GM23338 (cell line): ENCODE measurements at regions not wholly inside any gene's neighbourhood (a gene's known extent, or its start where the extent isn't known, plus 50 kb on each side); places are given as distances from the start of the nearest gene placed in this dataset.

ENCODE experiments used
- ATAC-seq: fragments of 200-7000 bp; cut with Tn5 transposase; 3 replicates; pipeline ENCODE4 v1.9.1; 2020
- DNase-seq: peaks from one replicate; pipeline ENCODE4 v3.0.0-alpha.2; 2015; ENCODE audit warnings: low spot score
- H2AFZ ChIP-seq: fragments of 200-600 bp; sonication (generic); 2 replicates; pipeline ENCODE4 v1.8.0; 2016; ENCODE audit warnings: antibody characterized with exemption, mild to moderate bottlenecking, moderate library complexity
- H3F3A ChIP-seq: fragments of 200-600 bp; sonication (generic); replicated peaks from 2 replicates; pipeline ENCODE4 v1.8.0; 2017; ENCODE audit warnings: antibody characterized with exemption, mixed run types, low read depth
- H3K27ac ChIP-seq: fragments of 200-600 bp; sonication (generic); 2 replicates; pipeline ENCODE4 v1.6.1; 2016; ENCODE audit warnings: low read depth
- H3K27me3 ChIP-seq: fragments of 200-600 bp; sonication (generic); 2 replicates; pipeline ENCODE4 v1.8.0; 2016; ENCODE audit warnings: mild to moderate bottlenecking, mixed run types, moderate library complexity; ENCODE audit not compliant: insufficient read depth
- H3K36me3 ChIP-seq: fragments of 200-600 bp; sonication (generic); 2 replicates; pipeline ENCODE4 v1.8.0; 2016; ENCODE audit warnings: mild to moderate bottlenecking; ENCODE audit not compliant: insufficient read depth
- H3K4me1 ChIP-seq: fragments of 200-600 bp; sonication (generic); 2 replicates; pipeline ENCODE4 v1.8.0; 2016; ENCODE audit warnings: mild to moderate bottlenecking, moderate library complexity; ENCODE audit not compliant: insufficient read depth
- H3K4me2 ChIP-seq: fragments of 200-600 bp; sonication (generic); 2 replicates; pipeline ENCODE4 v1.7.1; 2017; ENCODE audit warnings: mixed run types
- H3K4me3 ChIP-seq: fragments of 200-600 bp; sonication (generic); 2 replicates; pipeline ENCODE4 v1.6.1; 2016; ENCODE audit warnings: mixed run types
- H3K79me2 ChIP-seq: fragments of 200-600 bp; sonication (generic); replicated peaks from 2 replicates; pipeline ENCODE4 v1.8.0; 2017; ENCODE audit warnings: mild to moderate bottlenecking; ENCODE audit not compliant: insufficient read depth
- H3K9me2 ChIP-seq: fragments of 200-600 bp; sonication (generic); 2 replicates; pipeline ENCODE4 v1.8.0; 2017; ENCODE audit not compliant: insufficient read depth
- H4K20me1 ChIP-seq: fragments of 200-600 bp; sonication (generic); replicated peaks from 2 replicates; pipeline ENCODE4 v1.8.0; 2017; ENCODE audit warnings: mild to moderate bottlenecking; ENCODE audit not compliant: insufficient read depth
- H3K27ac Mint-ChIP-seq: 2 replicates; pipeline ENCODE4 v1.8.0; 2020; ENCODE audit warnings: inconsistent platforms, mild to moderate bottlenecking, moderate library complexity, mixed read lengths
- H3K27me3 Mint-ChIP-seq: 3 replicates; pipeline ENCODE4 v1.8.0; 2022; ENCODE audit warnings: low read depth, mild to moderate bottlenecking, moderate library complexity, mixed read lengths, inconsistent platforms; ENCODE audit not compliant: insufficient read depth, poor library complexity
- H3K36me3 Mint-ChIP-seq: 3 replicates; pipeline ENCODE4 v1.8.0; 2021; ENCODE audit warnings: low read depth, mild to moderate bottlenecking, inconsistent platforms, moderate library complexity, mixed read lengths
- H3K4me1 Mint-ChIP-seq: 3 replicates; pipeline ENCODE4 v1.8.0; 2020; ENCODE audit warnings: mild to moderate bottlenecking, inconsistent platforms, mixed read lengths
- H3K4me3 Mint-ChIP-seq: 3 replicates; pipeline ENCODE4 v1.8.0; 2021; ENCODE audit warnings: moderate library complexity, mild to moderate bottlenecking, inconsistent platforms, mixed read lengths
- H3K9me3 Mint-ChIP-seq: 3 replicates; pipeline ENCODE4 v1.8.0; 2020; ENCODE audit warnings: moderate library complexity, mild to moderate bottlenecking, inconsistent platforms, mixed read lengths
- CREB1 ChIP-seq: fragments of 250-450 bp; sonication (Bioruptor Pico); IDR thresholded peaks from 2 replicates; pipeline ENCODE4 v1.5.0; 2020; ENCODE audit warnings: low read depth, mild to moderate bottlenecking, moderate library complexity
- ETS1 ChIP-seq: IDR thresholded peaks from 2 replicates; pipeline ENCODE4 v1.6.1; 2016; ENCODE audit warnings: antibody characterized with exemption
- NANOG ChIP-seq: IDR thresholded peaks from 2 replicates; pipeline ENCODE4 v1.6.1; 2016; ENCODE audit warnings: antibody characterized with exemption, borderline replicate concordance
- POLR2AphosphoS5 ChIP-seq: IDR thresholded peaks from 2 replicates; pipeline ENCODE4 v1.6.1; 2016; ENCODE audit warnings: antibody characterized with exemption, low read depth
- STAT1 ChIP-seq: IDR thresholded peaks from one replicate; pipeline ENCODE4 v1.6.1; 2016; ENCODE audit warnings: antibody characterized with exemption; ENCODE audit not compliant: unreplicated experiment
- ZNF331 ChIP-seq: fragments of 250-450 bp; sonication (Bioruptor Pico); IDR thresholded peaks from 2 replicates; pipeline ENCODE4 v1.5.0; 2020; ENCODE audit warnings: low read depth, mild to moderate bottlenecking, moderate library complexity
- ZNF462 ChIP-seq: fragments of 250-450 bp; sonication (Bioruptor Pico); IDR thresholded peaks from 2 replicates; pipeline ENCODE4 v1.5.0; 2020; ENCODE audit warnings: mild to moderate bottlenecking, moderate library complexity

- TF ChIP-seq NANOG (no peak), STAT1 (no peak), CREB1 (CRISPR knock-in tag) (no peak), ETS1 (no peak), ZNF331 (no peak), POLR2AphosphoS5 (no peak), ZNF462 (CRISPR knock-in tag) (no peak)
- H2AFZ ChIP-seq = no peak overlapping the region
- H4K20me1 ChIP-seq = no peaks in the 10 kb centered on the region
- Mint-ChIP-seq H3K27me3 (peaks cover 3% of the 10 kb centered on the region), H3K36me3 (peaks cover 7% of the 10 kb centered on the region; the same call in 1 of the 3 replicates), H3K4me3 (no peak overlapping the region), H3K27ac (no peak overlapping the region), H3K4me1 (no peaks in the 10 kb centered on the region), H3K9me3 (peaks cover 85% of the 10 kb centered on the region)
- no peaks in the 10 kb centered on the region for H3K27me3 ChIP-seq
- H3K27ac ChIP-seq = no peak overlapping the region
- no peak for DNase-seq
- no peaks in the 10 kb centered on the region for H3K4me1 ChIP-seq
- peaks cover 3% of the 10 kb centered on the region; the same call in 1 of the 2 replicates for H3K9me2 ChIP-seq
- H3K4me3 ChIP-seq = no peak overlapping the region
- H3F3A ChIP-seq = no peaks in the 10 kb centered on the region
- no peaks in the 10 kb centered on the region for H3K79me2 ChIP-seq
- H3K36me3 ChIP-seq = no peaks in the 10 kb centered on the region
- no peak for ATAC-seq
- no peak overlapping the region for H3K4me2 ChIP-seq
These were observed 70.0 kb upstream of the LRRN1 start for GRCh38 chr3:3729261-3729660.
